ENCODE measurements at regions not wholly inside any gene's neighbourhood (a gene's known extent, or its start where the extent isn't known, plus 50 kb on each side); places are given as distances from the start of the nearest gene placed in this dataset.

DNA sequence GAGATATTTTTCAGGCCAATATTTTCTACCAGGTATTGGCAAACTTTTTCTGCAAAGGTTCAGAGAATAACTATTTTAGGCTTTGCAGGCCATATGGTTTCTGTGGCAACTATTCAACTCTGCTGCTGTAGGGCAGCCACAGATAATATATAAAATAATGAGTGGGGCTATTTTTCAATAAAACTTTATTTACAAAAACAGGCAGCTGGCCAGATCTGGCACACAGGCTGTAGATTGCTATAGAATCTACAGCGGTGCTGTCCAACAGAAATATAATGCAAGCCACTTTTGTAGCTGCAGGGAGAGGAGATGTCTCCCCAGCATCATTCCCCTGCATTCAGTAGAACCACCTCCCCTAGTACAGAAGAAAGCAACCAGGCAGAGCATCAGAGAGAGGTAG, 97.6 kb upstream of the BCOR start:
- TF ChIP-seq, protein P1, sequence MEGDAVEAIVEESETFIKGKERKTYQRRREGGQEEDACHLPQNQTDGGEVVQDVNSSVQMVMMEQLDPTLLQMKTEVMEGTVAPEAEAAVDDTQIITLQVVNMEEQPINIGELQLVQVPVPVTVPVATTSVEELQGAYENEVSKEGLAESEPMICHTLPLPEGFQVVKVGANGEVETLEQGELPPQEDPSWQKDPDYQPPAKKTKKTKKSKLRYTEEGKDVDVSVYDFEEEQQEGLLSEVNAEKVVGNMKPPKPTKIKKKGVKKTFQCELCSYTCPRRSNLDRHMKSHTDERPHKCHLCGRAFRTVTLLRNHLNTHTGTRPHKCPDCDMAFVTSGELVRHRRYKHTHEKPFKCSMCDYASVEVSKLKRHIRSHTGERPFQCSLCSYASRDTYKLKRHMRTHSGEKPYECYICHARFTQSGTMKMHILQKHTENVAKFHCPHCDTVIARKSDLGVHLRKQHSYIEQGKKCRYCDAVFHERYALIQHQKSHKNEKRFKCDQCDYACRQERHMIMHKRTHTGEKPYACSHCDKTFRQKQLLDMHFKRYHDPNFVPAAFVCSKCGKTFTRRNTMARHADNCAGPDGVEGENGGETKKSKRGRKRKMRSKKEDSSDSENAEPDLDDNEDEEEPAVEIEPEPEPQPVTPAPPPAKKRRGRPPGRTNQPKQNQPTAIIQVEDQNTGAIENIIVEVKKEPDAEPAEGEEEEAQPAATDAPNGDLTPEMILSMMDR (IDR thresholded peaks at IDR 0.05), result no peak
- no peak for TF ChIP-seq POLR2A (IDR thresholded peaks at IDR 0.05)
- DNase-seq (ENCODE audit: low spot score in 2 of 2), result no peak
- intact Hi-C loops (cut with DNase I; ENCODE audit: low total_unique reads), result no loop called here
- 86 to 100% methylated on average over 1 of the region's 1 CpG for WGBS, 2 donors
- H3K4me3 ChIP-seq (ENCODE audit: low read depth, poor library complexity, severe bottlenecking), result no peak overlapping the region

DNA sequence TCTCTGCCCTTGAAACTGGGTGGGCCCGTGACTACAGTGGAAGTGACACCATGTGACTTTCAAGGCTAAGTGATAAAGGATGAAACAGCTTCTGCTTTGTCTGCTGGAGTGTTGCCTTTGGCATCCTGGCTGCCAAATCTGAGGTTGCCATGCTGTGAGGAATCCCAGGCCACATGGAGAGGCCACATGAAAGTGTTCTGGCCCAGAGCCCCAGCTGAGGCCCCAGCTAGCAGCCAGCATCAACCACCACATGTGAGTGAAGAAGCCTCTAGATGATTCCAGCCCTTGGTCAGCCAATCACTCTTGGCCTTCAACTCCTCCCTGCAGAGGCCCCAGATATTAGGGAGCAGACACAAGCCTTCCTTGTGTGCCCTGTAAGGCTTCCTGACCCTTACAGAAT, 94.4 kb upstream of the BCOR start:
- intact Hi-C loops (cut with DNase I; ENCODE audit: low total_unique reads), result no loop called here
- no peak for DNase-seq (ENCODE audit: low spot score in 2 of 2)
- no peak overlapping the region for H3K4me3 ChIP-seq (ENCODE audit: low read depth, poor library complexity, severe bottlenecking)
- TF ChIP-seq, protein P1 (IDR thresholded peaks at IDR 0.05), result no peak
- TF ChIP-seq POLR2A (IDR thresholded peaks at IDR 0.05), result no peak
- WGBS, 2 donors, result 57 to 93% methylated on average over 1 of the region's 1 CpG

- intact Hi-C loops (cut with DNase I; ENCODE audit: low total_unique reads), result no loop called here
- WGBS, 2 donors, result 73 to 81% methylated on average over 4 of the region's 4 CpGs
- no peak for TF ChIP-seq POLR2A (IDR thresholded peaks at IDR 0.05)
- TF ChIP-seq, protein P1 (IDR thresholded peaks at IDR 0.05), result no peak
- DNase-seq (ENCODE audit: low spot score in 2 of 2), result no peak
- no peak overlapping the region for H3K4me3 ChIP-seq (ENCODE audit: low read depth, poor library complexity, severe bottlenecking)
Observed at GRCh38 chrX:40189637-40190036, 91.9 kb upstream of the BCOR start.

- H3K4me3 ChIP-seq (ENCODE audit: low read depth, poor library complexity, severe bottlenecking), result no peak overlapping the region
- 16 to 51% methylated on average over 18 of the region's 18 CpGs for WGBS, 2 donors
- DNase-seq (ENCODE audit: low spot score in 2 of 2), result no peak
- intact Hi-C loops (cut with DNase I; ENCODE audit: low total_unique reads), result no loop called here
- TF ChIP-seq, protein P1 (IDR thresholded peaks at IDR 0.05), result no peak
- no peak for TF ChIP-seq POLR2A (IDR thresholded peaks at IDR 0.05)
Observed at GRCh38 chrX:40188573-40189417, 91.0 kb upstream of the BCOR start.

DNA sequence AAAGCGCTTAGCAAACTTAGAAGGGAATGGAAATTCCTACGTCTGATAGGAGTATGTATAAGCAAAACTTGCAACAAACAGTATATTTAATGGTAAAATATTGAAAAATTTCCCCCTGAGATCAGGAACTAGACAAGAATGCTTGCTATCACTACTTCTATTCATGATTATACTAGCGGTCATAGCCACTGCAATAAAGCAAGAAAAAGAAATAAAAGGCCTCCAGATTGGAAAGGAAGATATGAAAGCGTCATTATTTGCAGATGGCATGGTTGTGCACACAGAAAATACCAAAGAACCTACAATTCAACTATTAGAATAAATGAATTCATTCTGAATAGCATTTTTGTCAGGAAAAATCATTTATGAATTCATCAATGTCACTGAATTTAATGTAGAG, 87.2 kb upstream of the BCOR start:
- intact Hi-C loops (cut with DNase I; ENCODE audit: low total_unique reads), result no loop called here
- 95 to 97% methylated on average over 4 of the region's 4 CpGs for WGBS, 2 donors
- no peak for DNase-seq (ENCODE audit: low spot score in 2 of 2)
- no peak overlapping the region for H3K4me3 ChIP-seq (ENCODE audit: low read depth, poor library complexity, severe bottlenecking)
- TF ChIP-seq, protein P1 (IDR thresholded peaks at IDR 0.05), result no peak
- TF ChIP-seq POLR2A (IDR thresholded peaks at IDR 0.05), result no peak

DNA sequence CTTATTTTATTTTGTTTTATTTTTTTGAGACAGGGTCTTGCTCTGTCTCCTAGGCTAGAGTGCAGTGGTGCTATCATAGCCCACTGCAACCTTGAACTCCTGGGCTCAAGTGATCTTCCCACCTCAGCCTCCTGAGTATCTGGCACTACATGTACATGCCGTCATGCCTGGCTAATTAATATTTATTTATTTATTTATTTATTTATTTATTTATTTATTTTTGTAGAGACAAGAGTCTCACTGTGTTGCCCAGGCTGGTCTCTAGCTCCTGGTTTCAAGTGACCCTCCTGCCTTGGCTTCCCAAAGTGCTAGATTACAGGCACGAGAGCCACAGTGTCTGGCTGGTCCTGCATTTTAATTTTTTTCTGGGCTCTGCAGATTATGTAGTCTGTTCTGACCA, 84.9 kb upstream of the BCOR start:
- intact Hi-C loops (cut with DNase I; ENCODE audit: low total_unique reads), result no loop called here
- TF ChIP-seq, protein P1 (IDR thresholded peaks at IDR 0.05), result no peak
- TF ChIP-seq POLR2A (IDR thresholded peaks at IDR 0.05), result no peak
- WGBS, 2 donors, result 63 to 68% methylated on average over 2 of the region's 2 CpGs
- DNase-seq (ENCODE audit: low spot score in 2 of 2), result no peak
- H3K4me3 ChIP-seq (ENCODE audit: low read depth, poor library complexity, severe bottlenecking), result no peak overlapping the region
